K562 (cell line): ENCODE measurements at regions not wholly inside any gene's neighbourhood (a gene's known extent, or its start where the extent isn't known, plus 50 kb on each side); places are given as distances from the start of the nearest gene placed in this dataset.

Source experiments
- ATAC-seq: fragments of 200-7000 bp; cut with Tn5 transposase; 3 replicates; pipeline ENCODE4 v1.9.1; 2020; ENCODE audit warnings: moderate library complexity
- BruUV-seq: library from RNA; stranded (reverse); fragments of 400-500 nt; replicated peaks from 2 replicates; lab custom pipeline; 2021; lab: Mats Ljungman, UMichigan
- CTCF ChIA-PET: fragments of 300-600 bp; formaldehyde crosslinking; extraction: SDS; loops from one replicate; lab custom pipeline; 2021; ENCODE audit warnings: low intra/inter-chr PET ratio; lab: Yijun Ruan, JAX
- POLR2A ChIA-PET: fragments of 300-600, 350-650 bp; sonication (Branson Sonifier 250); formaldehyde crosslinking; extraction: SDS; loops from one replicate; lab custom pipeline; 2021; ENCODE audit warnings: antibody characterized with exemption, inconsistent platforms; lab: Yijun Ruan, JAX
- DNase-seq, 4 experiments: peaks; one replicate each; pipeline versions ENCODE4 v3.0.0 to v3.0.0-alpha.2; 2011 to 2018; ENCODE audit warnings: low spot score in 3 of 4, mixed read lengths in 3 of 4; ENCODE audit errors: extremely low read depth in 1 of 4
- FAIRE-seq: peaks from 2 replicates; lab custom pipeline; 2011; peaks lifted over from hg19 to GRCh38; lab: Jason Lieb, UNC
- H2AFZ ChIP-seq: 2 replicates; pipeline ENCODE4 v1.6.0; 2011; ENCODE audit warnings: low read depth, low read length, control low read depth, inconsistent platforms
- H3K27ac ChIP-seq: fragments of 200-600 bp; 3 replicates; pipeline ENCODE4 v1.8.0; 2011; ENCODE audit warnings: low read depth, mild to moderate bottlenecking, control low read depth, inconsistent platforms, low read length, moderate library complexity, mixed read lengths; ENCODE audit errors: extremely low read depth
- H3K27me3 ChIP-seq, 2 experiments: fragments of 300-600 bp in 1 of 2; 2 replicates in 1 of 2; 3 replicates in 1 of 2; pipeline versions ENCODE4 v1.6.0 to v1.8.0; 2011; ENCODE audit warnings: inconsistent platforms in 2 of 2, low read length in 2 of 2, mild to moderate bottlenecking in 1 of 2, mixed read lengths in 1 of 2, moderate library complexity in 1 of 2; ENCODE audit not compliant: control insufficient read depth in 2 of 2, insufficient read depth in 2 of 2
- H3K36me3 ChIP-seq: fragments of 300-600 bp; 3 replicates; pipeline ENCODE4 v1.8.0; 2011; ENCODE audit warnings: mild to moderate bottlenecking, low read length, inconsistent platforms; ENCODE audit not compliant: control insufficient read depth, insufficient read depth
- H3K4me1 ChIP-seq, 2 experiments: fragments of 200-600 bp in 1 of 2; replicated peaks in 1 of 2; 2 replicates in 1 of 2; 3 replicates in 1 of 2; pipeline versions ENCODE4 v1.5.1 to v1.8.0; 2011; ENCODE audit warnings: inconsistent platforms in 2 of 2, low read length in 2 of 2, mild to moderate bottlenecking in 1 of 2, mixed read lengths in 1 of 2, moderate library complexity in 1 of 2; ENCODE audit not compliant: control insufficient read depth in 2 of 2, insufficient read depth in 2 of 2
- H3K4me2 ChIP-seq: 2 replicates; pipeline ENCODE4 v1.6.1; 2011; ENCODE audit warnings: low read length, control low read depth, inconsistent platforms, mixed read lengths; ENCODE audit not compliant: insufficient read depth
- H3K4me3 ChIP-seq: fragments of 200-600 bp; sonication (generic), shearing (Covaris generic); 2 replicates; pipeline ENCODE4 v1.5.1; 2016; ENCODE audit warnings: control low read depth, inconsistent platforms
- H3K79me2 ChIP-seq: fragments of 200-600 bp; 3 replicates; pipeline ENCODE4 v1.8.0; 2011; ENCODE audit warnings: low read length, inconsistent platforms; ENCODE audit not compliant: control insufficient read depth, insufficient read depth
- H3K9ac ChIP-seq, 2 experiments: 2 replicates each; pipeline versions ENCODE4 v1.6.0 to v1.6.1; 2011; ENCODE audit warnings: low read depth in 2 of 2, low read length in 2 of 2, control low read depth in 1 of 2, inconsistent platforms in 1 of 2, mild to moderate bottlenecking in 1 of 2, mixed read lengths in 1 of 2; ENCODE audit not compliant: insufficient read depth in 1 of 2
- H3K9me1 ChIP-seq: one replicate; pipeline ENCODE4 v1.6.0; 2011; ENCODE audit warnings: inconsistent platforms, mild to moderate bottlenecking, low read length, moderate library complexity; ENCODE audit not compliant: control insufficient read depth, insufficient read depth
- H3K9me3 ChIP-seq: replicated peaks from 2 replicates; pipeline ENCODE4 v1.5.1; 2011; ENCODE audit warnings: low read depth, low read length, inconsistent platforms; ENCODE audit not compliant: control insufficient read depth, insufficient read depth
- H4K20me1 ChIP-seq: replicated peaks from 2 replicates; pipeline ENCODE4 v1.6.1; 2011; ENCODE audit warnings: low read length, inconsistent platforms, mixed read lengths; ENCODE audit not compliant: control insufficient read depth, insufficient read depth
- BCL6 ChIP-seq: fragments of 250-450 bp; sonication (Bioruptor Pico); IDR thresholded peaks from 2 replicates; pipeline ENCODE4 v1.4.0; 2020
- CBX1 ChIP-seq: sonication (generic); IDR thresholded peaks from 2 replicates; pipeline ENCODE4 v1.6.1; 2016; ENCODE audit warnings: antibody characterized with exemption, low read depth, mild to moderate bottlenecking
- JUNB ChIP-seq: fragments of 450-650 bp; formaldehyde crosslinking; conservative IDR thresholded peaks from 2 replicates; pipeline ENCODE4 v1.4.0; 2020; ENCODE audit warnings: mild to moderate bottlenecking
- MBD1 ChIP-seq: fragments of 250-450 bp; sonication (Bioruptor Pico); IDR thresholded peaks from 2 replicates; pipeline ENCODE4 v1.8.0; 2022; ENCODE audit warnings: inconsistent platforms
- MNT ChIP-seq, 2 experiments: fragments of 450-650 bp; conservative IDR thresholded peaks; 2 replicates each; pipeline ENCODE4 v1.6.1; 2017; ENCODE audit warnings: mild to moderate bottlenecking in 2 of 2, moderate library complexity in 2 of 2
- MYC ChIP-seq, 2 experiments: fragments of 250-450 bp in 1 of 2; sonication (Bioruptor Pico) in 1 of 2; IDR thresholded peaks; 2 replicates each; pipeline versions ENCODE4 v1.5.1 to v1.6.1; 2012 to 2021; ENCODE audit warnings: low read depth in 2 of 2, borderline replicate concordance in 1 of 2, improper control_type of control experiment in 1 of 2, low read length in 1 of 2, mild to moderate bottlenecking in 1 of 2, moderate library complexity in 1 of 2
- POLR2AphosphoS5 ChIP-seq: IDR thresholded peaks from 2 replicates; pipeline ENCODE4 v1.6.1; 2011; ENCODE audit warnings: mild to moderate bottlenecking, low read depth, low read length, moderate library complexity; ENCODE audit not compliant: control insufficient read depth, insufficient read depth
- STAT5B ChIP-seq: fragments of 250-450 bp; sonication (Bioruptor Pico); IDR thresholded peaks from 2 replicates; pipeline ENCODE4 v1.8.0; 2021; ENCODE audit warnings: mild to moderate bottlenecking, inconsistent platforms
- SUPT5H ChIP-seq: fragments of 450-650 bp; IDR thresholded peaks from 2 replicates; pipeline ENCODE4 v1.6.1; 2016
- TAL1 ChIP-seq: fragments of 450-650 bp; IDR thresholded peaks from 2 replicates; pipeline ENCODE4 v1.6.1; 2016; ENCODE audit warnings: mild to moderate bottlenecking
- TCF7L2 ChIP-seq: fragments of 150-350 bp; IDR thresholded peaks from 2 replicates; pipeline ENCODE4 v1.6.1; 2016; ENCODE audit warnings: low read depth, mild to moderate bottlenecking, low read length, moderate library complexity
- ZNF12 ChIP-seq: sonication (generic); formaldehyde crosslinking; IDR thresholded peaks from 2 replicates; pipeline ENCODE4 v1.4.0; 2020; ENCODE audit warnings: mild to moderate bottlenecking, missing genetic modification reagents
- WGBS: fragments of 100-300 bp; shearing (Covaris generic); methylation state at CpG from one replicate; pipeline ENCODE4 v1.1.6; 2016; ENCODE audit warnings: low coverage, mixed read lengths; ENCODE audit not compliant: insufficient coverage; ENCODE audit errors: missing lambda C conversion rate; 5-methylcytosine and 5-hydroxymethylcytosine counted together
- in situ Hi-C: fragments of 300-500 bp; cut with MboI; formaldehyde crosslinking; loops from 4 replicates; pipeline ENCODE4 v1.15.0; 2018; ENCODE audit warnings: inconsistent platforms, mixed read lengths
- intact Hi-C: fragments of 100-400 bp; cut with micrococcal nuclease; formaldehyde crosslinking; loops from 2 replicates; pipeline ENCODE4 v1.14.2; 2022
- TF ChIP-seq, protein P1 (sequence below): fragments of 450-650 bp; IDR thresholded peaks from 2 replicates; pipeline ENCODE4 v1.6.1; 2018; ENCODE audit warnings: mild to moderate bottlenecking, low read depth; ENCODE audit not compliant: partially characterized antibody

- DNase-seq (no peak), ATAC-seq (no peak)
- H3K9me1 ChIP-seq, result no peaks in the 10 kb centered on the region
- POLR2A ChIA-PET, result no interaction called here
- H3K4me3 ChIP-seq, result no peak overlapping the region
- H2AFZ ChIP-seq, result no peak overlapping the region
- H3K9me3 ChIP-seq, result no peaks in the 10 kb centered on the region
- H4K20me1 ChIP-seq, result no peaks in the 10 kb centered on the region
- no peaks in the 10 kb centered on the region for H3K4me1 ChIP-seq
- intact Hi-C loops, result no loop called here
- no TSS peak for BruUV-seq
- H3K4me2 ChIP-seq, result no peak overlapping the region
- no peaks in the 10 kb centered on the region for H3K79me2 ChIP-seq
- no peaks in the 10 kb centered on the region for H3K36me3 ChIP-seq
- TF ChIP-seq SUPT5H, result no peak
- TF ChIP-seq, all 486 proteins: peak for 0
- CTCF ChIA-PET, result no interaction called here
- Histone ChIP-seq H3K27ac (no peak overlapping the region), H3K27me3 (no peaks in the 10 kb centered on the region), H3K9ac (no peak overlapping the region)
- in situ Hi-C loops, result no loop called here
- no peak for FAIRE-seq
Measured at GRCh38 chr2:22807872-22808271, 577.1 kb upstream of the KLHL29 start.

- no peaks in the 10 kb centered on the region for H3K9me3 ChIP-seq
- 0% methylated on average over 2 of the region's 2 CpGs for WGBS
- H4K20me1 ChIP-seq, result no peaks in the 10 kb centered on the region
- no peaks in the 10 kb centered on the region for H3K27me3 ChIP-seq
- CTCF ChIA-PET, result no interaction called here
- no peaks in the 10 kb centered on the region for H3K9me1 ChIP-seq
- H2AFZ ChIP-seq, result no peak overlapping the region
- no peak overlapping the region for H3K27ac ChIP-seq
- ATAC-seq (no peak), DNase-seq (no peak)
- no TSS peak for BruUV-seq
- H3K4me3 ChIP-seq, result no peak overlapping the region
- no peaks in the 10 kb centered on the region for H3K79me2 ChIP-seq
- in situ Hi-C loops, result no loop called here
- intact Hi-C loops, result no loop called here
- no peaks in the 10 kb centered on the region for H3K36me3 ChIP-seq
- TF ChIP-seq JUNB (CRISPR knock-in tag), result no peak
- TF ChIP-seq CBX1, result no peak
- TF ChIP-seq, protein P1, sequence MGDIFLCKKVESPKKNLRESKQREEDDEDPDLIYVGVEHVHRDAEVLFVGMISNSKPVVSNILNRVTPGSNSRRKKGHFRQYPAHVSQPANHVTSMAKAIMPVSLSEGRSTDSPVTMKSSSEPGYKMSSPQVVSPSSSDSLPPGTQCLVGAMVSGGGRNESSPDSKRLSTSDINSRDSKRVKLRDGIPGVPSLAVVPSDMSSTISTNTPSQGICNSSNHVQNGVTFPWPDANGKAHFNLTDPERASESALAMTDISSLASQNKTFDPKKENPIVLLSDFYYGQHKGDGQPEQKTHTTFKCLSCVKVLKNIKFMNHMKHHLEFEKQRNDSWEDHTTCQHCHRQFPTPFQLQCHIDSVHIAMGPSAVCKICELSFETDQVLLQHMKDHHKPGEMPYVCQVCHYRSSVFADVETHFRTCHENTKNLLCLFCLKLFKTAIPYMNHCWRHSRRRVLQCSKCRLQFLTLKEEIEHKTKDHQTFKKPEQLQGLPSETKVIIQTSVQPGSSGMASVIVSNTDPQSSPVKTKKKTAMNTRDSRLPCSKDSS, result no peak
- TF ChIP-seq ZNF12, result no peak
- no peak for TF ChIP-seq MYC (IDR thresholded peaks at IDR 0.05; ENCODE audit: low read depth, low read length)
- TF ChIP-seq MYC (CRISPR knock-in tag; IDR thresholded peaks at IDR 0.05; ENCODE audit: borderline replicate concordance, low read depth), result no peak
- TF ChIP-seq POLR2AphosphoS5, result no peak
- TF ChIP-seq STAT5B (CRISPR knock-in tag), result no peak
- TF ChIP-seq MNT (conservative IDR thresholded peaks at IDR 0.05), result no peak
- no peak for TF ChIP-seq TCF7L2
- TF ChIP-seq MBD1 (CRISPR knock-in tag), result no peak
- no peak for TF ChIP-seq BCL6 (CRISPR knock-in tag)
- TF ChIP-seq TAL1, result no peak
- TF ChIP-seq, all 486 proteins: peak for 0
- Histone ChIP-seq H3K4me1 (no peaks in the 10 kb centered on the region), H3K9ac (no peak overlapping the region), H3K4me2 (no peak overlapping the region)
- POLR2A ChIA-PET, result no interaction called here
- FAIRE-seq, result no peak
Measured at GRCh38 chr2:22810602-22811001, 574.4 kb upstream of the KLHL29 start.
